Esophagus muscularis mucosa (tissue), 4 donors: ENCODE measurements at regions not wholly inside any gene's neighbourhood (a gene's known extent, or its start where the extent isn't known, plus 50 kb on each side); places are given as distances from the start of the nearest gene placed in this dataset.

Source experiments
- DNase-seq: peaks from one replicate; pipeline ENCODE4 v3.0.0-alpha.2; 2017; ENCODE audit errors: extremely low spot score
- H3K27ac ChIP-seq, 4 donors: fragments of 200-600 bp; sonication (generic); replicated peaks in 1 of 4; 1 replicate in 3 of 4; 2 replicates in 1 of 4; pipeline ENCODE4 v1.5.1; 2016 to 2019; ENCODE audit warnings: mild to moderate bottlenecking in 1 of 4
- H3K27me3 ChIP-seq, 4 donors: fragments of 200-600 bp; sonication (generic); one replicate each; pipeline versions ENCODE4 v1.5.1 to v1.6.0; 2016 to 2019
- H3K36me3 ChIP-seq, 4 donors: fragments of 200-600 bp; sonication (generic); one replicate each; pipeline ENCODE4 v1.5.1; 2016 to 2019
- H3K4me1 ChIP-seq, 4 donors: fragments of 200-600 bp; sonication (generic); one replicate each; pipeline ENCODE4 v1.5.1; 2016 to 2019
- H3K4me3 ChIP-seq, 4 donors: fragments of 200-600 bp; sonication (generic); 1 replicate in 2 of 4; 2 replicates in 2 of 4; pipeline ENCODE4 v1.5.1; 2016 to 2019; ENCODE audit warnings: mild to moderate bottlenecking in 4 of 4, moderate library complexity in 1 of 4
- H3K9me3 ChIP-seq, 4 donors: fragments of 200-600 bp; sonication (generic); 1 replicate in 3 of 4; 2 replicates in 1 of 4; pipeline ENCODE4 v1.5.1; 2016 to 2019
- CTCF ChIP-seq, 3 experiments: fragments of 200-600 bp in 2 of 3; fragments of 450-650 bp in 1 of 3; sonication (generic) in 2 of 3; IDR thresholded peaks; one replicate each; pipeline ENCODE4 v1.5.1; 2017 to 2019; ENCODE audit warnings: antibody characterized with exemption in 3 of 3, mild to moderate bottlenecking in 2 of 3, moderate library complexity in 1 of 3
- EP300 ChIP-seq: sonication (generic); formaldehyde crosslinking; IDR thresholded peaks from one replicate; pipeline ENCODE4 v1.6.1; 2017; ENCODE audit warnings: antibody characterized with exemption
- POLR2A ChIP-seq: fragments of 450-650 bp; IDR thresholded peaks from one replicate; pipeline ENCODE4 v1.6.1; 2017; ENCODE audit warnings: antibody characterized with exemption, moderate library complexity, mild to moderate bottlenecking, low read depth
- POLR2AphosphoS5 ChIP-seq, 2 donors: sonication (generic); formaldehyde crosslinking; IDR thresholded peaks; one replicate each; pipeline ENCODE4 v1.6.1; 2017; ENCODE audit warnings: antibody characterized with exemption in 2 of 2
- WGBS: methylation state at CpG from one replicate; pipeline ENCODE4 v1.1.5; 2018; 5-methylcytosine and 5-hydroxymethylcytosine counted together
- intact Hi-C: fragments of 100-400 bp; cut with DNase I; formaldehyde crosslinking; loops from one replicate; pipeline ENCODE4 v1.15.1; 2023

- 89% methylated on average over 6 of the region's 6 CpGs for WGBS
- H3K36me3 ChIP-seq, result no peaks in the 10 kb centered on the region
- no peak for TF ChIP-seq EP300
- TF ChIP-seq CTCF (IDR thresholded peaks at IDR 0.05), result no peak
- TF ChIP-seq POLR2AphosphoS5 (IDR thresholded peaks at IDR 0.05), result no peak
- TF ChIP-seq POLR2A, result no peak
- no peak for DNase-seq
- intact Hi-C loops, result no loop called here
- no peaks in the 10 kb centered on the region for H3K9me3 ChIP-seq
- H3K27ac ChIP-seq, result no peak overlapping the region
- no peak overlapping the region for H3K4me3 ChIP-seq
- H3K4me1 ChIP-seq, result no peaks in the 10 kb centered on the region
- H3K27me3 ChIP-seq, result no peaks in the 10 kb centered on the region
Observed at GRCh38 chr15:96606617-96607016, 276.1 kb downstream of the NR2F2 start.

- no peaks in the 10 kb centered on the region for H3K27me3 ChIP-seq
- DNase-seq, result no peak
- H3K4me1 ChIP-seq, result no peaks in the 10 kb centered on the region
- peaks cover 0 to 24% (median 8%) of the 10 kb centered on the region in 4 donors for H3K9me3 ChIP-seq
- intact Hi-C loops, result no loop called here
- no peak for TF ChIP-seq POLR2AphosphoS5 (IDR thresholded peaks at IDR 0.05)
- no peak for TF ChIP-seq POLR2A
- no peak for TF ChIP-seq CTCF (IDR thresholded peaks at IDR 0.05)
- TF ChIP-seq EP300, result no peak
- WGBS, result 69% methylated on average over 3 of the region's 3 CpGs
- H3K27ac ChIP-seq, result no peak overlapping the region
- H3K4me3 ChIP-seq, result no peak overlapping the region
- H3K36me3 ChIP-seq, result no peaks in the 10 kb centered on the region
Observed at GRCh38 chr15:96610757-96611156, 280.3 kb downstream of the NR2F2 start.

GRCh38 chr15:96612917-96613316 is 282.4 kb downstream of the NR2F2 start:
- 83% methylated on average over 1 of the region's 1 CpG for WGBS
- Histone ChIP-seq H3K36me3 (no peaks in the 10 kb centered on the region), H3K27me3 (no peaks in the 10 kb centered on the region), H3K4me3 (no peak overlapping the region), H3K4me1 (no peaks in the 10 kb centered on the region), H3K27ac (no peak overlapping the region), H3K9me3 (peaks cover 0 to 24% (median 8%) of the 10 kb centered on the region in 4 donors)
- no peak for DNase-seq
- no peak for TF ChIP-seq POLR2A
- TF ChIP-seq POLR2AphosphoS5 (IDR thresholded peaks at IDR 0.05), result no peak
- no peak for TF ChIP-seq EP300
- TF ChIP-seq CTCF (IDR thresholded peaks at IDR 0.05), result no peak
- intact Hi-C loops, result no loop called here

GRCh38 chr15:96619174-96619573 is 288.7 kb downstream of the NR2F2 start:
- H3K27ac ChIP-seq, result no peak overlapping the region
- no peaks in the 10 kb centered on the region for H3K4me1 ChIP-seq
- no peaks in the 10 kb centered on the region for H3K27me3 ChIP-seq
- intact Hi-C loops, result no loop called here
- 69% methylated on average over 6 of the region's 6 CpGs for WGBS
- DNase-seq, result no peak
- no peak overlapping the region for H3K4me3 ChIP-seq
- H3K36me3 ChIP-seq, result no peaks in the 10 kb centered on the region
- TF ChIP-seq CTCF (IDR thresholded peaks at IDR 0.05) (no peak), EP300 (no peak), POLR2A (no peak), POLR2AphosphoS5 (IDR thresholded peaks at IDR 0.05) (no peak)
- peaks cover 0 to 11% (median 4%) of the 10 kb centered on the region in 4 donors for H3K9me3 ChIP-seq

GRCh38 chr15:96622714-96623113 is 292.2 kb downstream of the NR2F2 start:
- intact Hi-C loops, result no loop called here
- Histone ChIP-seq H3K27ac (no peak overlapping the region), H3K9me3 (no peaks in the 10 kb centered on the region), H3K36me3 (no peaks in the 10 kb centered on the region), H3K27me3 (no peaks in the 10 kb centered on the region), H3K4me3 (no peak overlapping the region), H3K4me1 (peaks cover 0 to 11% (median 9%) of the 10 kb centered on the region in 4 donors)
- WGBS, result 82% methylated on average over 6 of the region's 6 CpGs
- DNase-seq, result no peak
- TF ChIP-seq POLR2AphosphoS5 (IDR thresholded peaks at IDR 0.05) (no peak), EP300 (no peak), CTCF (IDR thresholded peaks at IDR 0.05) (no peak), POLR2A (no peak)
